Activated naive CD4-positive, alpha-beta T cell (primary cell): ENCODE measurements at regions not wholly inside any gene's neighbourhood (a gene's known extent, or its start where the extent isn't known, plus 50 kb on each side); places are given as distances from the start of the nearest gene placed in this dataset.
"Not testable (repeated sequence)": the region's sequence is repeated elsewhere in the genome, so short reads cannot be mapped to it uniquely, and the experiment has no call there.

Experiments used
- DNase-seq, 4 experiments: peaks; one replicate each; lab custom pipeline; 2025; lab: John Stamatoyannopoulos, UW

- DNase-seq: no peak
Measured at GRCh38 chr6:152811785-152812184, 61.2 kb downstream of the VIP start.

DNA sequence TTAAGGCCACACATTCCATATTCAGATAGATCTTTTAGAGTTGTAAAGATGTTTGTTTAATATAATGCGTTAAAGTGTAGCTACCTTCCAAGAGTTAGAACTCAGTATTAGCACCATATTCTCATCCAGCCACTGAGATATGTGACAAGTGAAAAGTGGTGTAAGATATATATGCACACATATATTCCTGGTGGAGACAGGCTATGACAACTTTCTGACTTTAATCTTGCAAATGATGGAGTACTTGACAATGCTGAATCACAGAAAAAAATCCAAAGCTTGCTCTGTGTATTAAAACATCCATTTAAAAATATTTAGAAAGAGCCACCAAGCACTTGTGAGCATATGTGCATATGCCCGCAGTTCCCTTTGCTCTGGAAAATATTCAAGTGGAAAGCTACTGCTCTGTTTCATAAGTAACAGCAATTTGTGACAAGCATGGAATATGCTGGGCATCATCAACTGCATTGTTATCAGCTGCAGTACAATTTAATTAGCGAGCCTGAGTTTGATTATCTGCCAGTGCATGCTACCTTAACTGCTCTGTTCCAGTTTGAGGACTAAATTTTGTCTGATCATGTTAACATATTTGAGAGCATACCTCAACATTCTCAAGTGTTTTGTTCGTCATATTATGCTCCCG is 64.8 kb downstream of the VIP start:
- DNase-seq: no peak

DNA sequence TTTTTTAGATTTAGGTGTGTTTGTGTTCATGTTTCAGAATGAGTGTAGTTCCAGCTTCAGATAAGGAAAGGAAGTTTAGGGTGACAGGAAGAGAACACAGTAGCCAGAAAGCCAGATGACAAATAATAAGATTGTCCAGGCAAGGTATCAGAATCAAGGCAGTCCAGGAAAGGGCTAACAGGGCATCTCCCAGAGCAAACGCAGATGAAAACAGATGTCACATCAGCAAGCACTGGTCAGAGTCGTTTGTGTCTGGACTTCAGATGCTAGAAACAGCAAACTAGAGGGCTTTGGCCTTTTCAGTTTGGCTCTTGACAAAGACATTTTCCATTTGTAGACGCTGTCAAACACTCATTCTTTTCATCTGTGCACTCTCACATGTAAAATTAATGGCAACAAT is 65.5 kb downstream of the VIP start:
- DNase-seq: no peak

GRCh38 chr6:152821525-152821924 is 70.9 kb downstream of the VIP start:
- DNase-seq: no peak

DNA sequence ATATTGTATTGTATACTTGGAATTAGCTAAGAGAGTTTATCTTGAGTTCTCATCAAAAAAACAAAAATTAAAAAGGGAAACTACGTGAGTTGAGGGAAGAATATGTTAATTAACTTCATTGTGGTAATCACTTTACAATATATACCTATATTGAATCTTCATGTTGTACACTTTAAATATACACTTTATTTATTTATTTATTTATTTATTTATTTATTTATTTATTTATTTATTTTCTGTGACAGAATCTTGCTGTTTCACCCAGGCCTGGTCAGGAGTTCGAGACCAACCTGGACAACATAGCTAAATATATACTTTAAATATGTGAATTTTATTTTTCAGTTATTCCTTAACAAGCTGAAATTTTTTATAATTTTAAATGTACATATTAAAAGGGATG is 74.1 kb downstream of the VIP start:
- DNase-seq: no peak

GRCh38 chr6:152828431-152828830 is 77.8 kb downstream of the VIP start:
- DNase-seq: no peak

DNA sequence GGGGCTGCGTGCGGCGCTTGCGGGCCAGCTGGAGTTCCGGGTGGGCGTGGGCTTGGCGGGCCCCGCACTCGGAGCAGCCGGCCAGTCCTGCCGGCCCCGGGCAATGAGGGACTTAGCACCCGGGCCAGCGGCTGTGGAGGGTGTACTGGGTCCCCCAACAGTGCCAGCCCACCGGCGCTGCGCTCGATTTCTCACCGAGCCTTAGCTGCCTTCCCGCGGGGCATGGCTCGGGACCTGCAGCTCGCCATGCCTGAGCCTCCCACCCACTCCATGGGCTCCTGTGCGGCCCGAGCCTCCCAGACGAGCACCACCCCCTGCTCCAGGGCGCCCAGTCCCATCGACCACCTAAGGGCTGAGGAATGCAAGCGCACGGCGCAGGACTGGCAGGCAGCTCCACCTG is 83.8 kb downstream of the VIP start:
- not testable (repeated sequence) for DNase-seq

- DNase-seq: no peak
Measured at GRCh38 chr6:152836523-152836922, 85.9 kb downstream of the VIP start.

DNA sequence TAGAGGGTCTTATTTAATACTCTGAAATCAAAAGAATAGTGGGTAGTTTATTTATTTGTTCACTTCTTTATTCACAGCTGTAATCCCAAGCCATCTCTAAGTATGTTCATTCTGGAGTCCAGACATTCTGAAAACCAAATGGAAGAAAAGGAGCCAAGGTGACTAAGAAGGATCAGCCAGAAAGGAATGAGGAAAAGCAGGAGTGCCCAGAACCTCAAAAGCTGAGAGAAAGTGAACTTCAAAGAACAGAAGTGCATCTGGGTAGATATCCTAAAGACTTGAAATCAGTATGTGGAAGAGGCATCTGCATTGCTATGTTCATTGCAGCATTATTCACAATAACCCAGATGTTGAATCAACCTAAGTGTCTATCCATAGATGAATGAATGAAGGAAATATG is 94.8 kb downstream of the VIP start:
- no peak for DNase-seq

GRCh38 chr6:152846825-152847224 is 96.2 kb downstream of the VIP start:
- no peak for DNase-seq

DNA sequence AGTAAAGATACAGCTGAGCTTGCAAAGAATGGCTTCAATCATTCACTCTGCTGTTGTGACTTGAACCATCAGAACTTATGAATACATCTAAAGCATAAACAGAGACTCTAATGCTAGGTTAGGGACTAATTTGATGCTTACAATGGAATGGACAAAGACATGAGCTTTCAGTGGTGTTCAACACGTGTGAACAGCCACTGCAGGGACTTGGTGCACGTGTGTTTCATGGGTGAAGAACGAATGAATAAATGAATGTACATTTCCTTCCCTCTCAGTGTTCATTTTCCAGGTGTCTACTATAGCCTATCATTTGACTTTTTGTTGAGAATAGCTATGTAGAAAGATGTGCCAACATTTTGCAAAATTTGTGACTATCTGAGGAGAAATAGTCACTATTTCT is 98.3 kb downstream of the VIP start:
- DNase-seq: no peak

- DNase-seq: no peak
Measured at GRCh38 chr6:152854086-152854795, 103.6 kb downstream of the VIP start.

DNA sequence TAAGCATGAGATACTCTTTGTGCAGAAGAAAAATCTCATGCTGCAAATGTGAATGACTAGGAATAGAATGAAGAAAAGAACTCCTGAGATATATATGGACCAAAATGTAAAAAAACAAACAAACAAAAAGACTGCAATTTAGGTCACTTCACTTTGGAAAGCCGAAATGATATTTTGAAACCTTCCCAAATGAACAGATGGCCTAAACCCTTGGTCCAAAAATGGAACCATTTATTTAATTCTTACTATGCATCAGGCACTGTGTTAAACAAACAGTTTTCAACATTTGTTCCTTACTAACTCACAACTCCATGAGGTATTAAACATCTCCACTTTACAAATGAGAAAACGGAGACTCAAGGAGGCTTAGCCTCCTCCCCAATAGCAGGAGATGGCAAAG is 107.5 kb downstream of the VIP start:
- DNase-seq: no peak

- no peak for DNase-seq
Measured at GRCh38 chr6:152859225-152859624, 108.6 kb downstream of the VIP start.

DNA sequence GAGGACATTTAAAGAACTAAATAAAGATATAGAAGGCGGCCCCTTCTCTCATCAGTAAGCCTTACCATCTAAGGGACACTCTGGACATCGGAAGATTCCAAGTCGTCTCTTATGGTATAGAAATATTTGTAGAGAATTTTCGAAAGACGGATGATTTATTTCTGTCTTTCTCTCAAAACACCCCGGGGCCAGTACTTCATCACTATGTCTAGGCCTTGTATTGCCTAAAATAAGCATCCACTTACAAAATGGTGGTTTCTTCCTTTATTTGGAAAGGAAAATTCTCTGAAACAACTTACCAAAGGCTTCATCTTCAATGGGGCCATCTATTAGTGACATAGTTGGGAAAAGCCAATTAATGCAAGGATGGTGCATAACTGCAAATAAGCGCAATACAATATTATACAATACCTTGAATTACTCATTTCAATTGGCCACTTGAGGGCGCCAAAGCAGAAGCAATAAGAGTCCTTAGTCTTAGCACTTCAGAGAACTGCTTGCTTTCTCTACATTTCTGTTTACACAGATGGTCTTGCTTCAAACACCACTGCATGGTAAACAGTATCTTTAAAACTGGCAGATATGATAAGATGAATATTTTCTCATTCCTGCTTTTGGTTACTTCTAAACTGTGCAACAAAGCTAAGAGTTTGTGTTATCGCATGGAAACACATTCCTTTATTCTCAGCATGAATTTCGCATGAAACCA is 113.2 kb downstream of the VIP start:
- DNase-seq: peak in 3 of 4 experiments; percentile 15 to 36 (median 32)

DNA sequence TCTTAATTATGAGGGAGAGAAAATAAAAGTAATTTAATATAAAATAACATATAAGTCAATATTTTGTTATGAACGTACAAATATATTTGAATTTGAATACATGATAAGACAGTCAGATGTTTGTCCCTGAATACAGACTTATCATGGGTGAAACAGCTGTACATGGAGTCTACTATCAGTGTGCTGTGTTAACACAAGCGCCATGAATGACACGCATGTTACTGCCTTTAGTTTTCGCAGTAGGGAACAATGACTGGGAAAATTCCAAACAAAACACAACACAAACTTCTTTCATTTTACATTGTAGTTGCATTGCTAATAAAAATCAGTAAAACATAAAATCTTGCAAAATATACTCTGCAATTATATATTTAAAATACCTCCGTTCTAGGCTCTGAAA is 108.6 kb downstream of the FBXO5 start:
- no peak for DNase-seq

DNA sequence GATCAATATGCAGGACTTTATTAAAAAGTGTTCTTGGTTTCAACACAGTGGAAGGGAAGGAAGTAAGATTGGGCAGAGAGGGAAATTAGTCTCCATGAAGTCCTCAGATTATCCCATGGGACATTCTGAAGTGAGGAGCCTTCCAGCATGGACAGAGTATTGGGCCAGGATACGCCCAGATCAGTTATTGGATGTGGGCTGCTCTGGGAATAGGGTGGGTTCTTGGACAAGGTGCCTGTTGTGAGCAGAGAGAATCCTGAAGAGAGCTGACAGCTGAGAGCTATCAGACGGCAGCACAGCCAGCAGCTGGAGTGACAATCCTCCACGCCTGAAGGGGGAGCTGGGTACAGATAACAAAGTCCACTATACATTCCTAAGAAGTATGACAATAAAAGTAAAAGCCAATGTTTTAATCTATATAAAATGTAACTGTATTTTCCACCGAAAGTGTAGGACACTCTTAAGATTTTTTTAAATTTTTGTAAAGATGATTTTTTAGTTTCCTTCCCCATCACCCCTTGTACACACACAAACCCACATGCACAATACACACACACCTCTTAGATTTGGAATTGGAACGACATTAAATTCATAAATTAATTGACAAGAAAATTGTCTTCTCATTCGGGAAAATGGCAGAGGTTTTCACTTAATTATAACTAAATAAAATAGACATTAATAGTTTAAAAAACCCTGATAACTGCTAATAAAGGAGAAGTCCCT is 107.8 kb downstream of the FBXO5 start:
- no peak for DNase-seq

GRCh38 chr6:152879681-152880080 is 103.2 kb downstream of the FBXO5 start:
- DNase-seq: no peak

- no peak for DNase-seq
Measured at GRCh38 chr6:152893187-152893586, 89.7 kb downstream of the FBXO5 start.

- DNase-seq: no peak
Measured at GRCh38 chr6:152896923-152897322, 85.9 kb downstream of the FBXO5 start.

DNA sequence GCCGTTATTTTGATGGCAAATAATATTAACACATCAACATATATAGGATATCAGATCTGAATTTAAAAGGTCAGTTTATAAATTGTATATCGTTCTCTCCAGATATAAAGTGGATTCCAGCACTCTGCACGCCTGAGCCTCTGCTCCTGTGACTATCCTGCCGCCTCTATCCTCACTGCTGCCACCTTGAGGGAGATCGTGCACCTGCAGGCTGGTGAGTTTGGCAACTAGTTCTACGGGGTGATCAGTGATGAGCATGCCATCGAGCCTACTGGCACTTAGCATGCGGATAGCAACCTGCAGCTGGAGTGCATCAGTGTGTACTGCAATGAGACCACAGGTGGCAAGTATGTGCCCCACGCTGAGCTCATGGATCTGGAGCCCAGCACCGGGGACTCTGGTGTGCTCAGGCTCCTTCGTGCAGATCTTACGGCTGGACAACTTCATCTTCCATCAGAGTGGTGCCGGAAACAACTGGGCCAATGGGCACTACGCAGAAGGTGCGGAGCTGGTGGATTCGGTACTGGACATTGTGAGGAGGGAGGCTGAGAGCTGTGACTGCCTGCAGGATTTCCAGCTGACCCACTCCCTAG is 84.9 kb downstream of the FBXO5 start:
- peak; percentile 2 to 46 (median 40) for DNase-seq

DNA sequence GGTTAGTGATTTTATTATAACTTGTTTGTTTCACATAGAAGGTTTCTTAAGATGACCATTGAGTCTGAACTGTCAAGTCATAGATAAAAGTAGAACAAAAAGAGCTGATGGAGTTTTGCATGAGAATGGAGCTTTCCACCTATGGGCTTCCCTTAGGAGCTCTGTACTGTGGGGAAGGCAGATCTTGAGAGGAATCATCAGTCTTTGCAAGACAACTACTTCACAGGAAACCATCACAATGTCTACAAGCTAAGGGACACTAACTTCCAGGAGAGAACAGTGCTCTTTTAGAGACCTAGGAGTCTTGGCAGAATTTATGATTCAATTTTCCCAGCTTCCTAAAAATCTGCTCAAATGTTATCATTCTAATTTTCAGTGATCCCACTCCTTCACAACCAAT is 78.2 kb downstream of the FBXO5 start:
- no peak for DNase-seq
